Suprapubic skin (tissue), 4 donors: ENCODE measurements at regions not wholly inside any gene's neighbourhood (a gene's known extent, or its start where the extent isn't known, plus 50 kb on each side); places are given as distances from the start of the nearest gene placed in this dataset.

Experiments used
- POLR2A ChIP-seq, 2 donors: fragments of 450-650 bp; IDR thresholded peaks; one replicate each; pipeline ENCODE4 v1.6.1; 2017; ENCODE audit warnings: antibody characterized with exemption in 2 of 2, mild to moderate bottlenecking in 2 of 2, moderate library complexity in 2 of 2
- POLR2AphosphoS5 ChIP-seq, 3 donors: sonication (generic); formaldehyde crosslinking; IDR thresholded peaks; one replicate each; pipeline ENCODE4 v1.6.1; 2017; ENCODE audit warnings: antibody characterized with exemption in 3 of 3
- TF ChIP-seq, protein P1 (sequence below), 2 donors: fragments of 200-600 bp in 1 of 2; fragments of 450-650 bp in 1 of 2; sonication (generic) in 1 of 2; IDR thresholded peaks; one replicate each; pipeline ENCODE4 v1.5.1; 2016 to 2019; ENCODE audit warnings: antibody characterized with exemption in 2 of 2, mild to moderate bottlenecking in 1 of 2, moderate library complexity in 1 of 2

DNA sequence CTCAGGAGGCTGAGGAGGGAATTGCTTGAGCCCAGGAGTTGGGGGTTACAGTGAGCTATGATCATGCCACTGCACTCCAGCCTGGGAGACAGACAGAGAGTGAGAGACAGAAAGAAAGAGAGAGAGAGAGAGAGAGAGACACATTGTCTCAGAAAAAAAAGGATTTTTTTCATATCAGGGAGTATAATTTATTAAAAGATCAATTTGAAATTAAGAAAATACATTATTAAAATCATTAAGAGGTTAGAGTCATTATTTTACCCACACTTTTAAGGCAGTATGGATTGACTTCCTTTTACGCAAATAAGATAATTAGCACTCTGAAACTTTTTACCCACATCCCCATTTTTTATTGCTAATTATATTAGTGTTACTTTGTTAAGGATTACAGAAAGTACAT, 804.3 kb downstream of the CDH11 start:
- TF ChIP-seq, protein P1, sequence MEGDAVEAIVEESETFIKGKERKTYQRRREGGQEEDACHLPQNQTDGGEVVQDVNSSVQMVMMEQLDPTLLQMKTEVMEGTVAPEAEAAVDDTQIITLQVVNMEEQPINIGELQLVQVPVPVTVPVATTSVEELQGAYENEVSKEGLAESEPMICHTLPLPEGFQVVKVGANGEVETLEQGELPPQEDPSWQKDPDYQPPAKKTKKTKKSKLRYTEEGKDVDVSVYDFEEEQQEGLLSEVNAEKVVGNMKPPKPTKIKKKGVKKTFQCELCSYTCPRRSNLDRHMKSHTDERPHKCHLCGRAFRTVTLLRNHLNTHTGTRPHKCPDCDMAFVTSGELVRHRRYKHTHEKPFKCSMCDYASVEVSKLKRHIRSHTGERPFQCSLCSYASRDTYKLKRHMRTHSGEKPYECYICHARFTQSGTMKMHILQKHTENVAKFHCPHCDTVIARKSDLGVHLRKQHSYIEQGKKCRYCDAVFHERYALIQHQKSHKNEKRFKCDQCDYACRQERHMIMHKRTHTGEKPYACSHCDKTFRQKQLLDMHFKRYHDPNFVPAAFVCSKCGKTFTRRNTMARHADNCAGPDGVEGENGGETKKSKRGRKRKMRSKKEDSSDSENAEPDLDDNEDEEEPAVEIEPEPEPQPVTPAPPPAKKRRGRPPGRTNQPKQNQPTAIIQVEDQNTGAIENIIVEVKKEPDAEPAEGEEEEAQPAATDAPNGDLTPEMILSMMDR (IDR thresholded peaks at IDR 0.05): no peak
- no peak for TF ChIP-seq POLR2A (IDR thresholded peaks at IDR 0.05)
- no peak for TF ChIP-seq POLR2AphosphoS5 (IDR thresholded peaks at IDR 0.05)
